GM12891 (cell line): ENCODE measurements at regions not wholly inside any gene's neighbourhood (a gene's known extent, or its start where the extent isn't known, plus 50 kb on each side); places are given as distances from the start of the nearest gene placed in this dataset.

Experiments used
- POLR2A ChIP-seq: IDR thresholded peaks from 2 replicates; pipeline ENCODE4 v1.6.1; 2011; ENCODE audit warnings: low read depth, low read length, control low read depth
- POLR2AphosphoS5 ChIP-seq: IDR thresholded peaks from 2 replicates; pipeline ENCODE4 v1.6.1; 2011; ENCODE audit warnings: low read depth, low read length, control low read depth

DNA sequence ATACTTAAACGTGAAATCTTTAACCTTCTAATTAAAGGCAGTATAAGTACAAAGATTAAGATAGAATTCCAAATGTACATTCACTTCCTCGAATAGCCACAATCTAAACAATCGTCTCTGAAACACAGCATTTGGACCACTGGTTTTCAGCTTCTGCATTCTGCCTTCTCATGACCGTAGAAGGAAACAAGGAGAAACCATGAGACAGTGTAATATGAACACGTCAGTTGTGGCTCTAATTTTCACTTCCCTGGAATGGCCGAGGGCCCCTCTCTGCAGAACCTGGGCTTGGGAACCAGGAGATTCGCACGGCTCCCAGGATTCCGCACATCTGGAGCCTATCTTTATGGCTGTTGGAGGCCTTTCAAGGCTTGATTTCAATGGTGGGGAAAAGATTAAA lies 189.3 kb downstream of the KLF6 start:
- no peak for TF ChIP-seq POLR2AphosphoS5
- no peak for TF ChIP-seq POLR2A
